ENCODE measurements at regions not wholly inside any gene's neighbourhood (a gene's known extent, or its start where the extent isn't known, plus 50 kb on each side); places are given as distances from the start of the nearest gene placed in this dataset.
"Not testable (repeated sequence)": the region's sequence is repeated elsewhere in the genome, so short reads cannot be mapped to it uniquely, and the experiment has no call there.

DNA sequence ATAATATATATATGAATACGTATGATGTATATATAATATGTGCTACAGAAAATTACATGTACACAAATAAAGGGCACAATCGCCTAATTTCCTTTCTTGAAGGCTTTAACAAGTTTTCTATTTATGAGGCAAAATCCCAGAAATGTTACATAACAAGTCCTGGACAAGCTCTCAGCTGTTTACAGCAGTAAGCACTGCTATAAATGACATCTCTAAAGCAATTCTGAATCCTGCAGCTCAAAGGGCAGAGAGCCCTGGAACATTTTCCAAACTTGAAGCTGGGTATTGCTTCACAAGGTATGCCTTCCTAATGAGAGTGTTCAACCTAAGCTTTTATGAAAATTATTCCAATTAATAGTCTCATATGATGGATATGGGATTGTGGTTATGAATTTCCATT, 222.3 kb upstream of the GCFC2 start:
- ATAC-seq (no peak), DNase-seq (ENCODE audit: low spot score) (no peak)

DNA sequence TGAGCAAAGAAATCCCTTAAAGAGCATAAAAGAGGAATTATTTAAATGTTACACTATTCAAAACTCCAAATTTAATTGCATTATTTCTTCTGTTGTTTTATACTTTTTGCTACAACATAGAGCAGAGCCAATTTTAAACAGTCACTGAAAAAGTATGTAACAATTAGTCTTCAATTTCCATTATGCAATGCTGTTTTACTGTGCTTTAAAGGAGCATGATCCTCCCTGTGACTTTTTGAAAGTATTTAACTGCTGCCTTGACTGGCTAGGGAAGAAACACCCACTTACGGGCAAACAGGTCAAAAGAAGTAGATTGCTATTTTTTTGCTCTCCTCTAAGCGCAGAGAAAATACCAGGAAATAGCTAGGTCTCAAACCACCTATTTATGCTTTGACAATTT, 217.4 kb upstream of the GCFC2 start:
- no peak for ATAC-seq
- no peak for DNase-seq (ENCODE audit: low spot score)

- DNase-seq (ENCODE audit: low spot score) (no peak), ATAC-seq (no peak)
Measured at GRCh38 chr2:75925331-75926024, 214.8 kb upstream of the GCFC2 start.

DNA sequence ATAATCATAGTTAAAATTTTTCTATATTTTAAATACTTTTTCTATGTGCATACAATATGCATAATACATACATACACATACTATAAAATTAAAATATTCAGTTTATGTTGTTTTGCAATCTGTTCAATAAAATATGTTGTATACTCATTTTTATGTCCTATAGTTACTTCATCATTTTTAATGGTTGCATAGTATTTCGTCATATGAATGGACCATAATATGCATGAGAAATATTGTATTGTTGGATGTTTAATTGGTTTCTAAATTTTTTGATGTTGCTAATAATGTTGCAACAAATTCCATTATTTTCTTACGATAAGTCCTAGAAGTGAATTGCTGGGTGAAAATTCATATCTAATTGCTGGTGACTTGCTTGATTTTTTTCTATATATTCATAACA, 211.5 kb upstream of the GCFC2 start:
- ATAC-seq: no peak
- DNase-seq (ENCODE audit: low spot score): no peak

DNA sequence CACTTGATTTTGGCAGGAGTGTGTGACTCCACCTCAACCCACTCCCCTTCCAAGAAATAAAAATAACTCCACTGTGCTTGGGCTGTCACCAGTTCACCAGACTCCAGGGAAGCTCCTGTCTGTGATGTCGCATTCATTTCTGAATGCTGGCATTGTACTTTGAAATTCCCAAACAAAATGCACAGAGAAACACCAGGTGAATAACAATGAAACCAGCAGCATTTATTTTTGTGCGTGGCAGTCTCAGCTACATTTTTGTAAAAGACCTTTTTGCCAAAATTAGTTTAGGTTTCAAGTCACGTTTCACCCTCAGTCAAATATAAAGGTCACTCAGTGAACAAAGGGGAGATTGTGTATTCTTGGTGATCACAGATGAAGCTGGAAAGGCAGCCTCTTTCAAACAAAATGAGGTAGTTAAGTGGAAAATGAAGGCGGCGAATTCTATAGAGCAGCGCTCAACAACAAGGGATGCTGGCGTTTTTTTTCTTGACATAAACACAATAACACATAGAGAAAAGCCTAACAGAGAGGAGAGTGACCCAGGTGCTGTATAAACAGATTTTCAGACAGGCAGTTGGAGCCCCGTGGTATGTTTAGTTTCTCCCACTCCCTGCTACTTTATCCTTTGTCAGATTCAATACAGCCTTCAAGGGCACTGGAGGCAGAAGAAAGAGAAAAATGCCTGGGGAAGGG, 210.3 kb upstream of the GCFC2 start:
- ATAC-seq (no peak), DNase-seq (ENCODE audit: low spot score) (no peak)

GRCh38 chr2:75915851-75916634, 205.3 kb upstream of the GCFC2 start:
- DNase-seq (ENCODE audit: low spot score) (no peak), ATAC-seq (no peak)

DNA sequence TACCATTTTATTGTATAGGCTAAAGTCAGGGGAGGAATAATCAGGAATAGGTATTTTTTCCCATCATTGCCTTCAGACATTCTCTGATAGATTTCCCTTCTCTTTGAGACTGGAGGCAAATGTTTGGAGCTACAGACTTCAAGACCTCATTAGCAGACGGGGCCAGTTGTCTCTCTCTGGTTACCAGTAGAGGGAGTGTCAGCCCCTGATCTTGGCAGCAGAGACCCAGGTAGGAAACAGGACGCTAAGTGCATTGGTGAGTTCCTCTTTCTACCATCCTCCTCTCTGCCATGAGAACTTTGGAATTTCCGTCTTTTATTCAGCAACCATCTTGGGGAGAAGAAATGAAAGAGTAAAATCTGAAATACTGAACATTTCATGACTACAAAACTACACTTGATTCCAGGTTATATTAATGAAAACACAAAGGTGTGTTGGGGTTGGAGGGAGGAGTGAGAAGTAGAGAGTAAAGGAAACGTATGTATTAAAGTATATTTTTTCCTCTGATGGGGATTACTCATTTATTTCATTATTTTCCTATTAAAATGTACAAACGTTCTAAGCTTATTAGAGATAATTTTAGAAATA, 186.2 kb upstream of the GCFC2 start:
- peak; percentile 90 for ATAC-seq
- DNase-seq (ENCODE audit: low spot score): no peak

- ATAC-seq (no peak), DNase-seq (ENCODE audit: low spot score) (no peak)
Measured at GRCh38 chr2:75894170-75894569, 183.5 kb upstream of the GCFC2 start.

DNA sequence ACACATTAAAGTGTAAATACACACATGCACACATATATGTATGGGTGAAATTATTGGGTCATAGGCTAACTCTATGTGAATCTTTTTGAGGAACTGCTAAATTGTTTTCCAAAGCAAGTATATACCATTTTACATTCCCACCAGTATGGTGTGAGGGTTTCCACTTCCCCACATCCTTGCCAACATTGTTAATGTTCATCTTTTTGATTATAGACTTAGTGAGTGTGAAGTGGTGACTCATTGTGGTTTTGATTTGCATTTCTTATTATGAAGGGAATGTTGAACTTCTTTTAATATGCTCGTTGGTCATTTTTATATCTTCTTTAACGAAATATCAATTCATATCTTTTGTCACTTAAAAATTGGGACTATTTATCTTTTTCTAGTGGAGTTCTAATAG, 181.8 kb upstream of the GCFC2 start:
- ATAC-seq: no peak

DNA sequence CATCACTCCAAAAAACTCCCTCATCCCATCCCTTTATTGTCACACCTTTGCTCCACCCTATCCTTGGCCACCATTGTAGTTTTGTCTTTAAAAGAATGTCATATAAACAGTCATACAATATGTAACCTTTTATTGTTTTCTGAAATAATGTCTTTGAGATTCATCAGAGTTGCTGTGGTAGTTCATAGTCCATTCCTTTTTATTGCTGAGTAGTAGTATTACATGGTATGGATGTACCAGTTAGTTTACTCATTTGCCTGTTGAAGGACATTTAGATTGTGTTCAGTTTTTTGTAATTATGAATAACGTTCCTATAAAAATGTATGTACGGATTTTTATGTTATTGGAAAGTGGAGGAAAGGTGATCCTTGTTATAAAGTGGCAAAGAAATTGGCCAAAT, 171.8 kb upstream of the GCFC2 start:
- DNase-seq (ENCODE audit: low spot score): no peak
- no peak for ATAC-seq

More for the DNA sequence above, 181.8 kb upstream of the GCFC2 start:
- DNase-seq (ENCODE audit: low spot score): no peak

DNA sequence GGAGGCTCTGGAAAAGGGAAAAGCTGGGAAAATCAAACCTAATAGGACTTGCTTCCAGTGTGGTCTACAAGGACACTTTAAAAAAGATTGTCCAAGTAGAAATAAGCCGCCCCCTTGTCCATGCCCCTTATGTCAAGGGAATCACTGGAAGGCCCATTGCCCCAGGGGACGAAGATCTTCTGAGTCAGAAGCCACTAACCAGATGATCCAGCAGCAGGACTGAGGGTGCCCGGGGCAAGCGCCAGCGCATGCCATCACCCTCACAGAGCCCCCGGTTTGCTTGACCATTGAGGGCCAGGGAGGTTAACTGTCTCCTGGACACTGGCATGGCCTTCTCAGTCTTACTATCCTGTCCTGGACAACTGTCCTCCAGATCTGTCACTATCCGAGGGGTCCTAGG, 164.9 kb upstream of the GCFC2 start:
- not testable (repeated sequence) for DNase-seq (ENCODE audit: low spot score); ATAC-seq

- not testable (repeated sequence) for ATAC-seq; DNase-seq (ENCODE audit: low spot score)
Measured at GRCh38 chr2:75871762-75872614, 161.3 kb upstream of the GCFC2 start.

- no peak for DNase-seq (ENCODE audit: low spot score)
- peak; percentile 96 for ATAC-seq
Measured at GRCh38 chr2:75870651-75871137, 160.0 kb upstream of the GCFC2 start.

- DNase-seq (ENCODE audit: low spot score) (no peak), ATAC-seq (no peak)
Measured at GRCh38 chr2:75870133-75870532, 159.4 kb upstream of the GCFC2 start.

DNA sequence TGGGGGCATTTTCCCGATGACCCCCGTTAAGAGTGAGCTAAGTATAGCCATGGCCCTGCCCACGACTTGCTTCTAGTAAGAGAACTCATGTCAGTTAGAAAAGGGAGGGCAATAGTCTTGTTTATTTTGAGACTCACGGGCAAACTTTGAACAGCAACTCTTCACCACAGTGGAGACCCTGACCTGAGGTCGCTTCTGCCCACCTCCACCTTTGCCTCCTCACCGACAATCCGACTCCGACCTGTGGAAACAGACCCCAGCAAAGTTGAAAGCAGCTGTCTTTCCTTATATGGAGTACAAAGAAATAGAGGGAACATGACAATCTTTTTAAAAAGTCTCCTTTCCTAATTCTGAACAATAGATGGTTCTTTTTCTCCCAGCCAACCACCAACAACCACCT, 155.0 kb upstream of the GCFC2 start:
- DNase-seq (ENCODE audit: low spot score) (no peak), ATAC-seq (peak; percentile 48)

DNA sequence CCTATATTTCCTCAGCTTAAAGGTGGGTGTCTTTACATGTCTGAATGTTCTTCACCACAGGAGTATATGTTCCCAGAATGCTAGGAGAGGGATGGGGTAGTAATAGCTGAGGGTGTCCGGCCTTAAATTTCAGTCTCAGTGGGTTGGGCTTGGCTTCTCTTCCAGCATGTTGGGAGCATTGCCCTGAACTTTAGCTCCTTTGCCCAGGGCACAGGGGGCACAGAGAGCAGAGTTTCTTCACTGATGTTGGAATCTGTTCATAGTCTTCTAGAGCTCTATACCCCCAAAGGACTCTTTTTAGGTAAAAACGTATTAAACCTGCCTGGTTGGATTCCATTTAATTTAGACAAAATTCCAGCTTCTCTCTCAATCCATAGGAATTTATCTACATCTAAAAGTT, 154.4 kb upstream of the GCFC2 start:
- ATAC-seq (peak; percentile 98), DNase-seq (ENCODE audit: low spot score) (peak; percentile 82)

- no peak for ATAC-seq
- no peak for DNase-seq (ENCODE audit: low spot score)
Measured at GRCh38 chr2:75862547-75862946, 151.8 kb upstream of the GCFC2 start.

GRCh38 chr2:75853436-75853835, 142.7 kb upstream of the GCFC2 start:
- ATAC-seq (no peak), DNase-seq (ENCODE audit: low spot score) (no peak)

DNA sequence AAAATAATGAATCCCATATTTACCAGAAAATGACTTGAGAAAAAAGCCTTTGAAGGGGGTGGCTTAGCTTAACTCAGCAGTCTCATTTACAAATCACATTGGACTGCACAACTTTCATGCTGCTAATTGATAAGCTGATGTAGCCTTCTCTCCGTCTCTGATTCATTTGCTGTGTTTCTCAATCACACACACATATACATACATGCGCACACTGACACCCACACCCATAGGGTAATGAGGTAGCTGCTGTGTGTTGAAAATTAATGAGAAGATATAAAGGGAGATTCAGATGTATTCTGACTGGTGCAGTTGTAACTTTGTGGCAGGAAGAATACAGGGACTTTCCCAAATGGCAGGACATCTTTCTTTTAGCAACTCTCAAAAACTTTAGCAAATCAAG, 141.9 kb upstream of the GCFC2 start:
- ATAC-seq (no peak), DNase-seq (ENCODE audit: low spot score) (no peak)

GRCh38 chr2:75846683-75847190, 136.0 kb upstream of the GCFC2 start:
- ATAC-seq: no peak
- DNase-seq (ENCODE audit: low spot score): no peak
